Muscle of back (tissue), 3 donors: ENCODE measurements at regions not wholly inside any gene's neighbourhood (a gene's known extent, or its start where the extent isn't known, plus 50 kb on each side); places are given as distances from the start of the nearest gene placed in this dataset.
A peak's percentile ranks its signal among the peaks of the same experiment; 100 is the strongest.
"Not testable (repeated sequence)": the region's sequence is repeated elsewhere in the genome, so short reads cannot be mapped to it uniquely, and the experiment has no call there.

Experiments
- DNase-seq, 3 donors: peaks; one replicate each; pipeline versions ENCODE4 v3.0.0 to v3.0.0-alpha.2; 2013

GRCh38 chr6:159594750-159595117, 98.3 kb downstream of the SOD2 start:
- peak in 1 of 3 donors; percentile 52 for DNase-seq

DNA sequence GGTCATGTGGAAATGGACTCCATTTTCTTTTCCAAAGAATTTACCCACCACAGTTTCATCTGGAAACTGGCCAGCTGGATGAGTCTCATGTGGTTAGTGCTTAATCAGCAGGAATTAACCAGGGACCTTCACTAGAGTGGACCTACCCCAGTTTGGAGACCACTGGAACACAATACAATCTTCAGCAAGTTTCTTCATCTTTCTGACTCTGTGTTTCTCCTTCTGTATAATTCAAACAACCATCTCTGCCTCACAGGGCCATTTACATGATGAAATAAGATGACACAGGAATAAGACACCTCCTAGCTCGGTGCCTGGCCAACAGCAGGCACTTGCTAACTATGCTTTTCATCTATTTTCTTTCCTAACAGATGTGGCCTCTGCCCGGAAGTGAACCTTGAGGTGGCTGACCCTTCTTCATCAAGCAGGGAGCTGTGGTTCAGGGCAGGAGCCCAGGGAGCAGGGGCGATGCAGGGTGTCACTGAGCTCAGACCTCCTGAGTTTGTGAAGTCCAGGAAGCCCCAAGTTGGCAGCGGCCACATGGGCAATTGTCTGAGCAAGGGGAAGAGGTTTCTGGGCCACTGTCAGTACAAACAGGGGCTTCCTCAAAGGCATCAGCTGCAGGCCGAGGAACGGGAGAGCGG, 98.8 kb downstream of the SOD2 start:
- peak in 1 of 3 donors; percentile 59 for DNase-seq

- DNase-seq = peak in 2 of 3 donors; percentile 56 to 77
Observed at GRCh38 chr6:159590835-159591234, 102.2 kb downstream of the SOD2 start.

GRCh38 chr6:159586684-159587083, 106.4 kb downstream of the SOD2 start:
- no peak for DNase-seq

GRCh38 chr6:159582736-159583135, 110.3 kb downstream of the SOD2 start:
- DNase-seq = no peak

DNA sequence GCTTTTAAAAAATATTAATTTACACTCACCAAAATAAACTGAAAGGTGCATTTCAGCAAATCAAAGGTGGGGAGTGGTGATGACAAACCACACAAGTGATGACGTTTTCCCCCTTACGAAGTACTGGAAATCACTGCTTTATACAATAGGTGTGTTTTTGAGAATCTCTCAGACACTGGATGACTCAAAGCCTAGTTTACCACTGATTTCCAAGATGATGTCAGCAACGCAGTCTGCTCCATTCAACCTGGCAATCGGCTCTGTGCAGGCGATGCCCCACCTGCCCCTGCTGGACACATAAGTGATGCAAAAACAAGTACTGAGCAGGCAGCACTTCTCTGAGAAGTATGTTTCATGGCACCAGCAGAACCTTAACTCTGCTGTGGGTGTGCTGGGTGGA, 114.4 kb downstream of the SOD2 start:
- no peak for DNase-seq

DNA sequence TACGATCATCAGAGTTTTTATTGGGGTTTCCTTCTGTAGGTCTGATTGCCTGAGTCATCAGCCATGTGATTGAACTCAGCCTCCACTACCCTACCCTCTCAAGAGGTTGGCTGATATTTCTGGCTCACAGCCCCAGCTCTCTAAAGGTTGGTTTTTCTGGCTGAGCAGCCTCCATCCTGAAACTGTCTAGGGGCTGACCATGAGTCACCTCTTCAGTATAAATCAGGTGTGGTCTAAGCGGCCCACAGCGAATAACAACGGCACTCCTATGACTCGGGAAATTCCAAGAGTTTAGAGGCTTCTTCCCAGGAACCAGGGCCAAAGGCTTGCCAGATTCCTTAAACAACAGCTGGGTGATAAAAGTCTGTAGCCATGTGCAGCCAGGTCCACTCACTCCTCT, 115.5 kb downstream of the SOD2 start:
- DNase-seq = no peak

- DNase-seq = peak in 2 of 3 donors; percentile 57 to 74
Observed at GRCh38 chr6:159572439-159573110, 120.5 kb downstream of the SOD2 start.

- DNase-seq = peak in 1 of 3 donors; percentile 57
Observed at GRCh38 chr6:159565181-159565710, 127.8 kb downstream of the SOD2 start.

DNA sequence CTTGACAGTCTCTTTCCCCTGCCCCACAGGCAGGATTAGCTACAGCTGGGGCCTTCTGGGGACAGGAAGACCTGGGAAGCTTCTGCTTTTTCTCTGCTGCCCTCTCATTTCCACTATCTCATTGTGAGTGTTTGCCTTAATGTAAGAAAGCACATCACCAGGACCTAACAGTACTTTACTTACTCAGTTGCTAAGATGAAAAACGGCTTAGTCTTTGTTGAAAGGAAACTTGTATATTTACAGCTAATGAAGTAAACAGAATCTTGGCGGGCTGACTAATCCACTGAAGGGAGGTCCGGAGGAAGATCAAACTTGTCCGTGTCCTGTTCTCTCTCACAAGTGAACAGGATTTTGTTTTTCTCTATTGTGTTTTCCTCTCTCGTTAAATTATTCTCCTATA, 128.6 kb downstream of the SOD2 start:
- DNase-seq = no peak

DNA sequence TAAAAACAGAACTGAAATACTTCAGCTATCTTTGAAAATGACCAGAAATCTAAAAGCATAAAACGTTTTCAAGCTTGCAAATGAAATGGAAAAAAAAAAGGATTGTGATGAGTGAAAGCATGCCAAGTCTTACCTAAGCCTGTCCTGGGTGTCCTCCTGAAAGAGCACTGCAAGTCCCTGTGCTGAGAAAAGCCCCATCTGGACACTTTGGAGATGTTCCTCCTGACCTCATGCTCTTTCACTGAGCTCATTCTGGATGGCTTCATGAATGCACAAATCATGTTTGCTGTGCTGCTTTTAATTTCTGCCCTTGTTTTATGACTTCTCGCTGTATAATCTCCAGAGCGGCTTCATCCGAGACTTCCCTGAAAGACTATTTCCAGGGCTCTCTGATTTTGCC, 136.0 kb downstream of the SOD2 start:
- DNase-seq = peak; percentile 58 to 86 (median 77)

- DNase-seq = peak in 1 of 3 donors; percentile 50
Observed at GRCh38 chr6:159555082-159555875, 137.8 kb downstream of the SOD2 start.

GRCh38 chr6:159541296-159541695, 151.7 kb downstream of the SOD2 start:
- no peak for DNase-seq

- DNase-seq = no peak
Observed at GRCh38 chr6:159540883-159541282, 152.2 kb downstream of the SOD2 start.

DNA sequence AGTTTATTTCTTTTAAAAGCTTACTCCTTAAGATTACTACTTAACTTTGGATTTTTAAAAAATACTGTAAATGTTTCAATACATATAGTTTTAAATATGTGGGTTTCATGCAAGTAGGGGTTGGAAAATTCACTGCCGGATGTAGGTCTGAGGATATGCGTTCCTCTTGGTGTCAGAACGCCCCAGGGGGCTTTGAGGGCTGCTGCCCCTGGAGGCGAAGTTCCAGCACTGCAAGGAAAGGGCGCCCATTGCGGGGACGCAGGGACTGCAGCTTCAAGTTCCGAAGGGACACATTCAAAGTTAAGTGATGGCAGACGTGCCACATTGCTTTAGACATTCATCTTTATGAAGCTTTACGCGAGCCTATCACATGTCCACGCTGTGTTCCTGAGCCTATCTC, 152.9 kb downstream of the SOD2 start:
- no peak for DNase-seq

DNA sequence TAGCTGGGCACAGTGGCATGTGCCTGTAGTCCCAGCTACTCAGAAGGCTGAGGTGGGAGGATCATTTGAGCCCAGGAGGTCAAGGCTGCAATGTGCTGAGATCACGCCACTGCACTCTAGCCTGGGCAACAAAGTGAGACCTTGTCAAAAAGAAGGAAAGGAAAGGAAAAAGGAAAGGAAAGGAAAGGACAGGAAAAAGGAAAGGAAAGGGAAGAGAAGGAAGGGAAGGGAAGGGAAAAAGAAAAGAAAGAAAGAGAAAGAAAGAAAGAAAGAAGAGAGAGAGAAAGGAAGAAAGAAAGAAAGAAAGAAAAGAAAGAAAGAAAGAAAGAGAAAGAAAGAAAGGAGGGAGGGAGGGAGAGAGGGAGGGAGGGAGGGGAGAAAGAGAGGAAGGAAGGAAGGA, 155.0 kb downstream of the SOD2 start:
- not testable (repeated sequence) for DNase-seq

GRCh38 chr6:159535656-159536350, 157.2 kb downstream of the SOD2 start:
- peak; percentile 52 to 91 (median 80) for DNase-seq

- DNase-seq = peak; percentile 62 to 75 (median 68)
Observed at GRCh38 chr6:159533568-159533967, 159.5 kb downstream of the SOD2 start.

GRCh38 chr6:159533016-159533415, 160.0 kb downstream of the SOD2 start:
- no peak for DNase-seq

GRCh38 chr6:159532155-159532554, 160.9 kb downstream of the SOD2 start:
- no peak for DNase-seq

DNA sequence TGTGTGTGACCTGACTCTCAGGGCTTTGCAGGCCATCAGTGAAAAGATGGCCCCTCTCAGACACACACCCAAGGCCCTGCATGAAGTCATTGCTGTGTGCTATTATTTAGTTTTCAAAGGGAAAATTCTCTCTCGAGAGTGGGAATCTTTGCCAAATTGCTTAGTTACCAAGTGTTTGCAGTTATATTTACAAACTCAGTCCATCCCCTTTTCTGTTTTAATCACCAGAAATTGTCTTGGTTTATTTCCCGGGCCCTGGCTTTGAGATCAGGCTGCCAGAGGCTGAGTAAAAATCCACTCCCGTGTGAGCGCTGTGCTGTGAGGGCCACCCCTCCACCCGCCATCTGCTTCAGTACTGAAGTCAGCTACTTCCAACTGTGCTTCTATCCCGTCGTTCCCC, 163.1 kb downstream of the SOD2 start:
- peak; percentile 84 to 96 (median 94) for DNase-seq

DNA sequence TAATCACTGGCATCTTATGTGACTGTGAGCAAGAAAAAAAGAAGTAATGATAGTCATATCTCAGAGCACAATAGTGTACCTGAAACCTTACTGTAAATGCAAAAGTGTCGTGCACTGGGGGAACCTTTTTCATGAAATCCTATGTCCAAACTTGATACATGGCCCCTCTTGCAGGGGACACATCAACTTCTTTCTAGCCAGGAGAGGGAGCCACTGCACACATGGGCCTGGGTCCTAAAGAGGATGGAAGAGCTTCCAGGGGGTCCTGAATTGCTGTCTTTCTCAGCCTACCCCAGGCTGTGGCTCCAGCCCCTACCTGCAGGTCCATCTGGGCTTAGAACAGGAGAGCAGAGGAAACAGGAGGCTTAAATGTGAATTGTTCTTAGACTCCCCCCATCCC, 165.7 kb downstream of the SOD2 start:
- no peak for DNase-seq
